GM04503 (cell line): ENCODE measurements at regions not wholly inside any gene's neighbourhood (a gene's known extent, or its start where the extent isn't known, plus 50 kb on each side); places are given as distances from the start of the nearest gene placed in this dataset.

Experiments
- DNase-seq: peaks from one replicate; pipeline ENCODE4 v3.0.0-alpha.2; 2012; ENCODE audit warnings: low read depth

- no peak for DNase-seq
Measured at GRCh38 chr16:5590416-5590815, 492.8 kb upstream of the EEF2KMT start.

- no peak for DNase-seq
Measured at GRCh38 chr16:5589812-5590373, 492.3 kb upstream of the EEF2KMT start.

- DNase-seq, result no peak
Measured at GRCh38 chr16:5584109-5584508, 486.5 kb upstream of the EEF2KMT start.

- no peak for DNase-seq
Measured at GRCh38 chr16:5582529-5582928, 484.9 kb upstream of the EEF2KMT start.

GRCh38 chr16:5581908-5582307 is 484.3 kb upstream of the EEF2KMT start:
- DNase-seq, result no peak

- no peak for DNase-seq
Measured at GRCh38 chr16:5581428-5581827, 483.8 kb upstream of the EEF2KMT start.

- DNase-seq, result no peak
Measured at GRCh38 chr16:5580772-5581171, 483.2 kb upstream of the EEF2KMT start.

- no peak for DNase-seq
Measured at GRCh38 chr16:5580296-5580695, 482.7 kb upstream of the EEF2KMT start.

- DNase-seq, result no peak
Measured at GRCh38 chr16:5578980-5579379, 481.4 kb upstream of the EEF2KMT start.

- DNase-seq, result no peak
Measured at GRCh38 chr16:5577463-5577862, 479.9 kb upstream of the EEF2KMT start.

- DNase-seq, result no peak
Measured at GRCh38 chr16:5575646-5576245, 478.2 kb upstream of the EEF2KMT start.

- DNase-seq, result no peak
Measured at GRCh38 chr16:5575121-5575520, 477.5 kb upstream of the EEF2KMT start.

- DNase-seq, result no peak
Measured at GRCh38 chr16:5572056-5572455, 474.5 kb upstream of the EEF2KMT start.

- DNase-seq, result no peak
Measured at GRCh38 chr16:5571446-5571845, 473.9 kb upstream of the EEF2KMT start.

GRCh38 chr16:5561800-5562199 is 464.2 kb upstream of the EEF2KMT start:
- DNase-seq, result no peak

GRCh38 chr16:5560084-5560483 is 462.5 kb upstream of the EEF2KMT start:
- DNase-seq, result no peak

GRCh38 chr16:5557966-5558365 is 460.4 kb upstream of the EEF2KMT start:
- DNase-seq, result no peak

GRCh38 chr16:5557448-5557847 is 459.9 kb upstream of the EEF2KMT start:
- DNase-seq, result no peak

GRCh38 chr16:5556158-5556810 is 458.7 kb upstream of the EEF2KMT start:
- DNase-seq, result no peak

GRCh38 chr16:5551909-5552308 is 454.3 kb upstream of the EEF2KMT start:
- DNase-seq, result no peak

GRCh38 chr16:5549802-5550201 is 452.2 kb upstream of the EEF2KMT start:
- no peak for DNase-seq

GRCh38 chr16:5541356-5541755 is 443.8 kb upstream of the EEF2KMT start:
- no peak for DNase-seq

- DNase-seq, result no peak
Measured at GRCh38 chr16:5537347-5537746, 439.8 kb upstream of the EEF2KMT start.
